Right ventricle myocardium inferior (tissue), 1 donor: ENCODE measurements at regions not wholly inside any gene's neighbourhood (a gene's known extent, or its start where the extent isn't known, plus 50 kb on each side); places are given as distances from the start of the nearest gene placed in this dataset.

Experiments
- ATAC-seq: fragments of 200-7000 bp; cut with Tn5 transposase; one replicate; pipeline ENCODE4 v1.9.1; 2020; ENCODE audit warnings: mild to moderate bottlenecking, moderate library complexity
- DNase-seq: peaks from one replicate; pipeline ENCODE4 v3.0.0; 2021; ENCODE audit errors: missing footprints
- intact Hi-C: fragments of 100-400 bp; cut with DNase I; formaldehyde crosslinking; loops from one replicate; pipeline ENCODE4 v1.11.0; 2022
- donor health status: DM: no; HTN: yes; CAD: no; lungs with severe emphysema.

DNA sequence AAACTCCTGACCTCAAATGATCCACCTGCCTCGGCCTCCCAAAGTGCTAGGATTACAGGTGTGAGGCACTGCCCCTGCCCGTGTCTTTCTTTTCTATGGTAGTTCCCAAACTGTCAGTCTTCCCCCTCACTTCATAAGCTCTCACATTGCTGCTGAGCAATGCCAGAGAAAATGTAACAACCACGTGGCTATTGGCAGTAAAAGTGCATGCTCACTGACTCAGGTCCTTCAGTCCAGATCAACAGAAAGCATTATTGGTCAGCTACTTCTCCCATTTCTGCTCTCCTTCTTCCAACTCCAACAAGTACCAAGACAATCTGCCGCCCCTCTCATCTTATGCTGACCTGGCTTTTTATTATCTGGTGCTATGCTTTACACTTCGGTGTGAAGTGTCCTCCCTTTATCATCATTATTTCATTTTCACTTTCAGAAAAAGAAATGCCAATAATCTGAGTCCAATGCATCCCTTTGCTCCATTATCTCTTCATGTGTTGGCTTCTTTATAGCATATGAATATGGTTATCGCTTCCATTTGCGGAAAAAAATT lies 133.8 kb upstream of the UGT8 start:
- intact Hi-C loops = no loop called here
- DNase-seq = no peak
- no peak for ATAC-seq

- intact Hi-C loops = no loop called here
Observed at GRCh38 chr4:114465766-114466165, 132.8 kb upstream of the UGT8 start.

DNA sequence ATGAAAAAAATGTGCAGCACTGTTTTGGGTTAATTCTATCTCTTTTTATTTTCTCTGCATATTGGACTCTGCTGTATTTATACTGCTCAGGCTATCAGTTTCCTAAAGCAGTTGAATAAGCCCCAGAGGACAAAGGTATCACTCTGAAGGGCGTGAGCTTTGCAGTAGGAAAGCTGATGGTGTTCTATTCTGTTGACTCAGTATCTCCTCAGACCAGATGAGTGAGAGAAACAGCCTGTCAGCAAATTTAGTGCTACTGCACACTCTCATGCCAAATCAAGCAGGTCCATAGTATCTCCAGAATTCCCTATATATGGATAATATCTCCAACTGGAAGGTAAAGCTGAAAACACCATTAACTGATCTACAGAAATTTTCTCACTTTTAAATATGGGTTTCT lies 132.3 kb upstream of the UGT8 start:
- DNase-seq (no peak), ATAC-seq (no peak)
- intact Hi-C loops = no loop called here

More at GRCh38 chr4:114465766-114466165, 132.8 kb upstream of the UGT8 start:
- DNase-seq (no peak), ATAC-seq (no peak)

GRCh38 chr4:114472269-114473032 lies 126.2 kb upstream of the UGT8 start:
- ATAC-seq (no peak), DNase-seq (no peak)
- intact Hi-C loops = no loop called here

GRCh38 chr4:114474188-114474800 lies 124.3 kb upstream of the UGT8 start:
- DNase-seq (no peak), ATAC-seq (no peak)
- intact Hi-C loops = no loop called here

GRCh38 chr4:114476310-114476709 lies 122.3 kb upstream of the UGT8 start:
- DNase-seq (no peak), ATAC-seq (no peak)
- intact Hi-C loops = no loop called here

DNA sequence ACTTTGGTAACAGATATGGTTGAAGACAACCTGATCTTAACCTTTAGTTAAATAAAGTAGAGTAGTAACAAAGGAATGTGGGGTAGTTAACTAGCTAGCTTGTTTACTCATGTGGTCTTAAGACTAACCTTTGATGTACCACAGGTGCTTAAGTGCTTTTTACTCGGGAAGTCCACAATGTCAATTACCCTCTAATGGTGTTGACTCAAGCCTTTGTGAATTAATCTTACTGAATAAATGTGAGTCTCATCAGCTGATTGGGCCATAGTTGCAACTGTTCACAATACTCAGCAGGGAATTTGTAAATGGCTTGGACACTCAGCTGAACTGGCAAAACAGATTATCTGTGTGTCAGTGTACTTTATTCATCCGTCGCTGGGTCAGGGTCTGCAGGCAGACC lies 119.0 kb upstream of the UGT8 start:
- intact Hi-C loops = no loop called here
- ATAC-seq = no peak
- DNase-seq = no peak

- intact Hi-C loops = no loop called here
- DNase-seq = no peak
- ATAC-seq = no peak
Observed at GRCh38 chr4:114481856-114482255, 116.8 kb upstream of the UGT8 start.

DNA sequence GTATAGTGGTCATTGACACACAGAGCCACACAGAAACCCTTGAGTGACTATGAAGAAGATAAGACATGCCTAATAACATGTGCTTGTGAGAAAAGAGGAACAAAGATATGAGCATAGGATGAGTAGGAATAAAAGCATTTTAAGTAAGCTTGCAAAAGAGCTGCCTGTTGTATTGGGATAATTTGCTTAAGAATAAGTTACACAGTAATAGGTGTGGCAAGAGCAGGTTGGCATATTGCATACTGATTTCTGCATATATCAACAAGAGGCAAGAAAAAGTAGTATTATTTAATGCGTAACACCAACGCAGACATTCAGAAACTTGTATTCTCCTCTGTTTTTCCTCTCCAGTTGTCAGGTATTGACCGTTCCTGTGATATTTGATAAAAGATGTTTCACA lies 111.5 kb upstream of the UGT8 start:
- intact Hi-C loops = no loop called here
- no peak for ATAC-seq

GRCh38 chr4:114488301-114488982 lies 110.2 kb upstream of the UGT8 start:
- ATAC-seq (no peak), DNase-seq (no peak)
- intact Hi-C loops = no loop called here

More for the DNA sequence above, 111.5 kb upstream of the UGT8 start:
- DNase-seq = no peak

DNA sequence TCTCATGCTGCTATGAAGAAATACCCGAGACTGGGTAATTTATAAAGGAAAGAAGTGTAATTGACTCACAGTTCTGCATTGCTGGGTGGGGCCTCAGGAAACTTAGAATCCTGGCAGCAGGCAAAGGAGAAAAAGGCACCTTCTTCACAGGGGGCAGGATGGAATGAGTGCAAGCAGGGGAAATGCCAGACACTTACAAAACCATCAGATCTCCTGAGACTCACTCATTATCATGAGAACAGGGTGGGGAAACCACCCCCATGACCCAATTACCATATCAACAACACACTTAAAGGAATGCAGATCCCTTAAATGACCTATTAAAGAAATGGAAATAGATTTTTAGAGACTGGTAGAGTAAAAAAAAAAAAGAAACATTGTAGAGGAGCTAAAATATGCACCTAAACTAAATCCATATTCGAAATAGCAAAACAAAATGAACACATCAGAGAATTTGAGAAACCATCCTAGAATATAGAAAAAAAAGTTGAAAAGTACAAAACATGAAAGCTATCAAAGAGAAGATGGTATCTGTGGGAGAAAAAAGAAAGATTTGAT lies 104.3 kb upstream of the UGT8 start:
- DNase-seq = no peak
- no peak for ATAC-seq
- intact Hi-C loops = no loop called here

GRCh38 chr4:114495471-114495928 lies 103.1 kb upstream of the UGT8 start:
- DNase-seq = no peak
- ATAC-seq = no peak
- intact Hi-C loops = no loop called here

DNA sequence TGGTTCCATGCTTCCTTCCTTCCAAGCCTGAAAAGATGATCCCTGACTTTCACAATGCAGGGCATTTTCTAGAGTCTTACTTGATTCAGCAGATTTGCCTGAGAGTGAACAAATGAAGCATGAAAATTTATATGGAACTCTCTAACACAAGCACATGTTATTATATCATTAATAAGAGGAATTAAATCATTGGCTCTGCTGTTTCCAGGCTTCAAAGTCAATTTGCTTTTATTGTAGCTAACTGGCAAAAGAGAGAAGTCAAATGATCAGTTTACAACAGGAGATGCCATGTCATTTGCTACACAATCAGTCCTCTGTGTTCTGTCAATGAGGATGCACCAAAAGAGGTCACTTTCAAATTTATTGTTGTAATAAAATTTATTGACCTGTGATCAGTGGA lies 101.5 kb upstream of the UGT8 start:
- ATAC-seq (no peak), DNase-seq (no peak)
- intact Hi-C loops = no loop called here

GRCh38 chr4:114509340-114509739 lies 89.3 kb upstream of the UGT8 start:
- intact Hi-C loops = no loop called here
- DNase-seq = no peak
- no peak for ATAC-seq

- intact Hi-C loops = no loop called here
- ATAC-seq = no peak
Observed at GRCh38 chr4:114512595-114513295, 85.9 kb upstream of the UGT8 start.

DNA sequence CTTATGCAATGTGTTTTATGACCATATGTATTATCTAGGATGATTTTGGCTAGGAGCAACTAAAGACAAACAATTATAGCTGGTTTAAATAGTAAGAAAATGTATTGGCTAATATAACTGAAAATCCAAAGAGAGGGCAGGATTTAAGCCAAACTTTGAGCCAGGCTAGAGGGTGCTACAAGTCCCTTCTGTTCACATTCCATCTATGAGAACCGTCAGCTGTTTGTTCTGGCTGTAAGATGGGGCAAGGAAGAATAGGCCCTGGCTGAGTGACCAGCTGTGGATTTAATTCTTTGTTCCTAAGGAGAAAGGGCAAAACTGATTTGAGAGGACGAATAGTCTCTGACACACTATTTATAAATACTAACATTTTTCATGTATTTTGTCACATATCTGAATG lies 79.2 kb upstream of the UGT8 start:
- DNase-seq (no peak), ATAC-seq (no peak)
- intact Hi-C loops = no loop called here

More at GRCh38 chr4:114512595-114513295, 85.9 kb upstream of the UGT8 start:
- no peak for DNase-seq

- no peak for DNase-seq
- no peak for ATAC-seq
Observed at GRCh38 chr4:114527170-114527569, 71.4 kb upstream of the UGT8 start.

DNA sequence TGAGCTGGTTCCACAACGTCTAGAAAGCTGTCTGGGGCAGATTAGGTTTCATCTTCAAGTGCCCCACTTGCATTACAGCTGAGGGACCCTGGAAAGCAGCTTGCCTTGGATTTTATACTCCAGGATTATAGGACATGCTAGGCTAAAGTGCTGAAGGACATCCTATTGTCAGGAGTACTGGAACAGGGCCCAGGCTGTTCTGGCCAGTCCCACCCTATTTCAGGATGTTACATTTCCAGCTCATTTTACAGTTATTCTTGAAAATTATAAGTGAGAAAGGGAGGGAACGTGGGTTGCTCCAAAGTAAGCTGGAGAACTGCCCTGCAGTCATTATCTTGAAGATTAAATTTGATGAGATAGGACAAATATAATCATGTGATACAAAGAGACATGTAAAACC lies 71.0 kb upstream of the UGT8 start:
- intact Hi-C loops = no loop called here
- no peak for DNase-seq

More at GRCh38 chr4:114527170-114527569, 71.4 kb upstream of the UGT8 start:
- intact Hi-C loops = no loop called here

DNA sequence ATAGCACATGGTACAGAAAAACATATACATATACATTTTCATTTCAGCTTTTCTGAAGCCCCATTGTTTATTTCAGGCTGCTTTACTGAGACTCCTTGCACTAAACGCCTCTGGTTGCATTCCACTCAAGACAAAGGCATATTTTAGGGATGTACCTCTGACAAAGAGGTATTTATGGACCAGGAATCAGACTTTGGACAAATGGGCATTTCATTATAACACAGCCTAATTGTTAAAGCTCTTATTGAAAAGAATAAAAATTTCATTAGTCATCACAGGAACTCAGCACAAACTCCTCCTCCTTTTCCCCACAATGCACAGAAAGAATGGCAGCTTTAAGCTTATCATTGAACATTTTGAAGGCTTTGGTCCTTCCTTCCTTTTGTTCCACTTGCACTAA lies 62.9 kb upstream of the UGT8 start:
- ATAC-seq = no peak
- no peak for DNase-seq
- intact Hi-C loops = no loop called here

More for the DNA sequence above, 71.0 kb upstream of the UGT8 start:
- ATAC-seq = no peak
